ENCODE measurements at regions not wholly inside any gene's neighbourhood (a gene's known extent, or its start where the extent isn't known, plus 50 kb on each side); places are given as distances from the start of the nearest gene placed in this dataset.

DNA sequence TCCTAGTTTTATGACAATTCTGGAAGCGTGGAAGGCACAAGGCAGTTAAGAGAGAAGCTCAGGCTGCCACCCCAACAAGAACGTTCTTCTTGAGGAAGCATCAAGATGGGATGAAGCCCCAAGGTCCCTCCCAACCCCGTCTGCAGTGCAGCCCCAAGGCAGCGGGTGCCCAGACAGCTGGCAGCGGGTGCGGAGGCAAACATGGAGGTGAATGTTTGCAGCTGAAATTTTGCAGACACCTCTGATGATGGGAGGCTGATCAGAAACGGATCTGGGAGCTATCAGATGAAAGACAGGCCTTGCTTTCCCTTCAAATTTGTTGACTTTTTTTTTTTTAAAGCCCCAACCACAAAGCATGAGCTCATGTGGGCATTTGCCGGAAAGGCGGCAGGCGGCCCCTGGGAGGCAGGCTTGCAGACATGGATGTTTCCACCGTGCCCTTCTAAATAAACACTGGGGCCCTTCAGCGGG, 230.7 kb upstream of the RTL1 start:
- TF ChIP-seq POLR2A (IDR thresholded peaks at IDR 0.05; ENCODE audit: low read depth, low read length) (no peak), POLR2AphosphoS5 (IDR thresholded peaks at IDR 0.05; ENCODE audit: low read depth, low read length) (no peak)

Data from GM12892 (cell line).